ENCODE measurements at regions not wholly inside any gene's neighbourhood (a gene's known extent, or its start where the extent isn't known, plus 50 kb on each side); places are given as distances from the start of the nearest gene placed in this dataset.

DNA sequence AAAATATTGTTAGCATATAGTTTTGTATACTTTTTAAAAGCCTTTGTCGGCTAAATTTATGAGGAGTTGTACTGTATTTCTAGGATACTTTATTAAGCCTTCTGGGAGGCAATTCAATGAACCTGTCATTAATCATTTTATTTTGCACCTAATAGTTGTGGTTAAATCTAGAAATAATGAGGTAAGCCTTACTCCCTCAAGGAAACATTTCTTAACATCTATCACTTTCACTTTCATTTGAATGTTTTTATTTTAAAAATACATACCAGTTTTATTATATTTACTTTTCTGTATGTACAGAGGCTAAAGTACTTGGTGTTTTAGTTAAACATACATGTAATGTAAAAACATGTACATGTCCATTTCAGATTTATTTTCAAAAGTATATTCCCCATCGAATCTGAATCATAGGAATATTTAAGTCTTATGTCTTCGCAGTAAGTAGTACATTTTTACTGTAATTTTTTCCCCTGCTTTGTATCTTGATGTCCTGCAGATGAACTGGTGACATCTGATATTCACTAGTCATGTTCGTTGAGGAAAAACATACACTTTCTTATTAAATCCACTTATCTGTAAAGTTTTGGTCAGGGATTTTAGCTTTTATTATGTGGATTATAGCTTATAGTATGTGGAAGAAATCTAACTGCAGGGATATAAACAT lies 82.8 kb downstream of the DISP1 start:
- H3K27ac ChIP-seq (ENCODE audit: insufficient read depth, low read depth, low read length) = peak overlapping the region; percentile 38
- H3K36me3 ChIP-seq (ENCODE audit: control insufficient read depth in 2 of 2, extremely low read depth in 1 of 2, insufficient read depth in 2 of 2, low read length in 2 of 2) = no peaks in the 10 kb centered on the region
- FAIRE-seq = no peak
- H3K9ac ChIP-seq (replicated peaks; ENCODE audit: extremely low read depth, insufficient read depth, low read length) = peak overlapping the region; percentile 73
- H3K9me1 ChIP-seq (replicated peaks; ENCODE audit: control insufficient read depth, extremely low read depth, insufficient read depth, low read length) = no peaks in the 10 kb centered on the region
- intact Hi-C loops (cut with micrococcal nuclease) = no loop called here
- H3K4me1 ChIP-seq (ENCODE audit: control insufficient read depth, extremely low read depth, insufficient read depth, low read length) = peaks cover 7% of the 10 kb centered on the region
- no peaks in the 10 kb centered on the region for H4K20me1 ChIP-seq (replicated peaks; ENCODE audit: control insufficient read depth, extremely low read depth, insufficient read depth, low read length)
- BruUV-seq (replicated peaks) = no TSS peak
- H3K27me3 ChIP-seq (ENCODE audit: control insufficient read depth in 2 of 2, insufficient read depth in 2 of 2, low read length in 2 of 2) = no peaks in the 10 kb centered on the region
- ChIA-PET CTCF (no interaction called here), POLR2A (no interaction called here)
- TF ChIP-seq FOS (IDR thresholded peaks at IDR 0.05; ENCODE audit: borderline replicate concordance, insufficient read depth, low read length) (no peak), EZH2 (IDR thresholded peaks at IDR 0.05; ENCODE audit: borderline replicate concordance, low read depth, low read length, severe bottlenecking) (no peak), MYC (IDR thresholded peaks at IDR 0.05; ENCODE audit: low read depth, low read length) (no peak), GATA2 (IDR thresholded peaks at IDR 0.05; ENCODE audit: insufficient read depth, insufficient read length, low read depth, low read length) (no peak), JUN (IDR thresholded peaks at IDR 0.05; ENCODE audit: borderline replicate concordance, insufficient read depth, insufficient read length, low read depth) (no peak), POLR2A (IDR thresholded peaks at IDR 0.05; ENCODE audit: low read depth, low read length) (no peak), POLR2AphosphoS5 (IDR thresholded peaks at IDR 0.05; ENCODE audit: insufficient read depth, low read depth, low read length) (no peak), MAX (IDR thresholded peaks at IDR 0.05; ENCODE audit: insufficient read depth, insufficient read length) (no peak)
- TF ChIP-seq, protein P1, sequence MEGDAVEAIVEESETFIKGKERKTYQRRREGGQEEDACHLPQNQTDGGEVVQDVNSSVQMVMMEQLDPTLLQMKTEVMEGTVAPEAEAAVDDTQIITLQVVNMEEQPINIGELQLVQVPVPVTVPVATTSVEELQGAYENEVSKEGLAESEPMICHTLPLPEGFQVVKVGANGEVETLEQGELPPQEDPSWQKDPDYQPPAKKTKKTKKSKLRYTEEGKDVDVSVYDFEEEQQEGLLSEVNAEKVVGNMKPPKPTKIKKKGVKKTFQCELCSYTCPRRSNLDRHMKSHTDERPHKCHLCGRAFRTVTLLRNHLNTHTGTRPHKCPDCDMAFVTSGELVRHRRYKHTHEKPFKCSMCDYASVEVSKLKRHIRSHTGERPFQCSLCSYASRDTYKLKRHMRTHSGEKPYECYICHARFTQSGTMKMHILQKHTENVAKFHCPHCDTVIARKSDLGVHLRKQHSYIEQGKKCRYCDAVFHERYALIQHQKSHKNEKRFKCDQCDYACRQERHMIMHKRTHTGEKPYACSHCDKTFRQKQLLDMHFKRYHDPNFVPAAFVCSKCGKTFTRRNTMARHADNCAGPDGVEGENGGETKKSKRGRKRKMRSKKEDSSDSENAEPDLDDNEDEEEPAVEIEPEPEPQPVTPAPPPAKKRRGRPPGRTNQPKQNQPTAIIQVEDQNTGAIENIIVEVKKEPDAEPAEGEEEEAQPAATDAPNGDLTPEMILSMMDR (IDR thresholded peaks at IDR 0.05; ENCODE audit: extremely low read depth in 1 of 2, insufficient read depth in 1 of 2, low read depth in 1 of 2, low read length in 2 of 2) = no peak
- H3K4me3 ChIP-seq (replicated peaks in 1 of 3; ENCODE audit: insufficient read depth in 1 of 3, low read depth in 1 of 3, low read length in 3 of 3) = peak overlapping the region in 2 of 3 experiments; percentile 65 to 82
- peak overlapping the region; percentile 99 for H3K4me2 ChIP-seq (ENCODE audit: insufficient read depth, low read length)
- no peaks in the 10 kb centered on the region for H3K9me3 ChIP-seq (replicated peaks; ENCODE audit: control insufficient read depth, insufficient read depth, low read length)
- dilution Hi-C loops (cut with MboI; ENCODE audit: extremely low pct_ligation_motif_present, low sequenced_read_pairs) = no loop called here
- H3K79me2 ChIP-seq (ENCODE audit: control insufficient read depth, insufficient read depth, low read length) = no peaks in the 10 kb centered on the region
- peak overlapping the region; percentile 46 for H2AFZ ChIP-seq (ENCODE audit: low read depth, low read length)
- DNase-seq (ENCODE audit: low read depth, low spot score) = peak; percentile 74
